HUES48 (cell line): ENCODE measurements at regions not wholly inside any gene's neighbourhood (a gene's known extent, or its start where the extent isn't known, plus 50 kb on each side); places are given as distances from the start of the nearest gene placed in this dataset.

Experiments used
- H3K27ac ChIP-seq: one replicate; pipeline ENCODE4 v1.7.0; 2013; ENCODE audit warnings: low read depth, low read length, inconsistent platforms
- H3K27me3 ChIP-seq: 2 replicates; pipeline ENCODE4 v1.6.1; 2013; ENCODE audit warnings: mild to moderate bottlenecking, low read length; ENCODE audit not compliant: control insufficient read depth, insufficient read depth
- H3K36me3 ChIP-seq: 2 replicates; pipeline ENCODE4 v1.6.1; 2013; ENCODE audit warnings: low read length; ENCODE audit not compliant: control insufficient read depth, insufficient read depth
- H3K4me1 ChIP-seq: 2 replicates; pipeline ENCODE4 v1.6.1; 2013; ENCODE audit warnings: mild to moderate bottlenecking, low read length; ENCODE audit not compliant: control insufficient read depth, insufficient read depth
- H3K4me3 ChIP-seq: 2 replicates; pipeline ENCODE4 v1.5.1; 2013; ENCODE audit warnings: mild to moderate bottlenecking, low read depth, low read length
- H3K9ac ChIP-seq: 2 replicates; pipeline ENCODE4 v1.6.1; 2013; ENCODE audit warnings: mild to moderate bottlenecking, low read depth, low read length, moderate library complexity
- H3K9me3 ChIP-seq: 2 replicates; pipeline ENCODE4 v1.6.1; 2013; ENCODE audit warnings: low read length; ENCODE audit not compliant: control insufficient read depth, insufficient read depth

DNA sequence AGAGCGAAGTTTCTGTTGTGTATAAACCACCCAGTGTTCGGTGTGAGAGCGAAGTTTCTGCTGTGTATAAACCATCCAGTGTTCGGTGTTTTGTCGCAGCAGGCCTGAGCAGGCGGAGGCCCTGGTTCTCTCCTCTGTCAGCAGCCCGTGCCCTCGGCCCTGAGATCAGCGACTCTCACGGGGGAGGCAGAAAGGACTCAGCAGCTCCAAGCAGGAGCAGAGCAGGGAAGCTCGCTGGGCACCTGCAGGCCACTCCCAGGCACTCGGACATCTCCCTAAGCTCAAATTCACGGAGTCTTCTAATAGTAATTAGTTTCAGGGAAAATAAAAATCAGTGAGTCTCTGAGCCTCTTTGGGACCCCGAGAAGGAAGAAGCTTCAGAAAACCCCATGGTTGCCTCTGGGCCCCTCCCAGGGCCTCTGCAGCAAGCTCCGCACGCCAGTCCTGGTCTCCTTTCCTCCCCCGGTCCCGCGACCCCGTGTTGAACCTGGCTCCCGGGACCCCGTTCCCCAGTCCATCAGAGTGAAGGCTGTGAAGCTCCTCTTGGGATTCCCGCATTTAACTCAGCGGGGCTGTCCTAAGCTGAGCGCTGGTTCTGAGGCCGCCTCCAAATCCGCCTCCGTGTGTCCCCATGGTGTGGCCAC lies 81.9 kb upstream of the ADAMTS2 start:
- H3K4me3 ChIP-seq, result no peak overlapping the region
- H3K27me3 ChIP-seq, result no peaks in the 10 kb centered on the region
- H3K27ac ChIP-seq, result no peak overlapping the region
- H3K36me3 ChIP-seq, result no peaks in the 10 kb centered on the region
- 0 out of 2 replicates have a peak, but pooled peaks cover 3% of the 10 kb centered on the region for H3K4me1 ChIP-seq
- no peak overlapping the region for H3K9ac ChIP-seq
- no peaks in the 10 kb centered on the region; the same call in 1 of the 2 replicates for H3K9me3 ChIP-seq

DNA sequence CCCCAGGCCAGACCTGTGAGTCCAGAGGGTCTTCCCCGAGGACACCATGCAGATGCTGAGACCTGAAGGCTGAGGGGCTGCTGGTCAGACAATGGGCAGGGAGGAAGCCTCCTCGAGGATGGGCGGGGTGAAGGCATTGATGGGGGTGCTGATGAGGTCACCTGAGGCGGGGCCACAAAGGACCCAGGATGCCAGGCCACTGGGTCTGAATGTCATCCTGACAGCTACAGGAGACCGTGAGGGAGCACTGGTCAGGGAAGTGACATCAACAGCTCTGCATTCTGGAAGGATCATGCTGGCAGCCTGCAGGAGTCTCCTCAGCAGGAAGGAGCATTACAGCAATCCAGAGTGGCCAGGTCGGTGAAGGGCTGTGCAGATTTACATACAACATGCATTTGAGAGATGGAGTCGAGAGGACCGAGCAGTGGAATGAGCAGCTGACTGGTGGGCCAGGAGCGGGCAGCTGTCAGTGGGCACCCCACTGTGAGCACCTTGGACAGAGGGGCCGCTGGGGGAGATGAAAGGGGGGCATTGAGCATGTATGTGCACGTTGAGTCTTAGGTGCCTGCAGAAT lies 77.7 kb upstream of the ADAMTS2 start:
- Histone ChIP-seq H3K4me3 (no peak overlapping the region), H3K27me3 (no peaks in the 10 kb centered on the region), H3K36me3 (no peaks in the 10 kb centered on the region), H3K9ac (no peak overlapping the region), H3K27ac (no peak overlapping the region), H3K4me1 (0 out of 2 replicates have a peak, but pooled peaks cover 3% of the 10 kb centered on the region), H3K9me3 (no peaks in the 10 kb centered on the region; the same call in 1 of the 2 replicates)

DNA sequence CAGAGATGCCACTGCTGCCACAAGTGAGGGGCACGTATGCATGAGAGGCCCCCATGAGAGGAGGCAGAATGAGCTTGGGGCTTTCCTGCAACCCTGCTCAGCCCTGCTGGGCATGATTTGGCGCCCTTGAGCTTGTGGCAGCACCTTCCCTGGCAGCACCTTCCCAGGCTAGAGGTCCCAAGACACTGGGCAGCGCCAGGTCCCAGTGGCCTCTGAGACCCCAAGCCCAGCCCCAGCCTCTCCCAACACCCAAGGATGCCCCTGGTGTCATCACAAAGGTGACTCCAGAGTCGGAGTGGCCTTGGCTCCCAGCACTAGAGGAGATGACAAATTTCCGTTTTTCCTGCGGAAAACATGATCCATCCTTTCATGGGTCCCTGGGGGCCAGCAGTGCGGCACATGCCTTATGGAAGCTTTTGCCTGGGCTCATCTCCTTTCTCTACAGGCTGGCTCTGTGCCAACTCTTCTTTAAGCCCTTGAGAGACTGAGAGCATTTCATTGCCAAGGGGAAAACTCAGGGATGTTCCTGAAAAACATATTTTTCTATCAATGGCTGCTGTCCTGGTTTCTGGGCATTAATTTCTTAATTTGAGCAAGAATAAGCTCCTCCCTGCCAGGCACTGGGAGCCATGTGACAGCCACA lies 77.1 kb upstream of the ADAMTS2 start:
- H3K27me3 ChIP-seq, result no peaks in the 10 kb centered on the region
- no peak overlapping the region for H3K9ac ChIP-seq
- H3K9me3 ChIP-seq, result no peaks in the 10 kb centered on the region; the same call in 1 of the 2 replicates
- no peak overlapping the region for H3K4me3 ChIP-seq
- 0 out of 2 replicates have a peak, but pooled peaks cover 3% of the 10 kb centered on the region for H3K4me1 ChIP-seq
- no peak overlapping the region for H3K27ac ChIP-seq
- H3K36me3 ChIP-seq, result no peaks in the 10 kb centered on the region

DNA sequence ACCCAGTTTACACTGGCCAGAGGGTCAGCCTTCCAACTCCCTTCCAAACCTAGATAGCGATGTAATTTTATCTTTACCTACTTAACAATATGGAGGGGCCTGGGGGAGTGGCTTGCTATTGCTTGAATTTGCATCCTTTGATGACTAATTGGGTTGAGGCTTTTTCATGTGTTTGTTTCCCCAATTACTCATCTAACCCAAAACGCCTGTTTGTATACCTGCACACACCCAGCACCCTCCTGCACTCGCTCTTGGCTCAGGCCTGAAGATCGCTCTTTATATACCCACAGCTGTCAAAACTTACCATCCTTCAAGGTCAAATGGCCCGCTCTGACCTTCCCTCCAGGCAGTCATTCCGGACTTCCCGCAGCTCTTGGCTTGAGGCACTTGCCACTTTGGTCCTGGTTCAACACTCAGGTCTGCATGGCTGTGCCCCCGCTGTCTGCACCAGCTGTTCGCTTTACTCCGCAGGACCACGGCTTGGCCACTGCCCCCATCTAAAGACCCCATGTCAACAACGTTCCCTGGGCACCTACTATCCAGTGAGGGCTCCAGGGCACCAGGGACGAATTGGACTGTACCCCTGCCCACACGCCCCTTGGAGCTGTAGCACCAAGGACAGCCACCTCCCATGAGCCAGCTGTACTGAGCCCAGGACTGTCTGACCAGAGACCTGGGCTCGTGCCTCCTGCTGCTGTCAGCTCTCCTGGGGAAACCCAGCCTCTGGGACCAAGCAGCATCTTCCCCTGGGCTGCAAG lies 76.1 kb upstream of the ADAMTS2 start:
- H3K4me1 ChIP-seq, result 0 out of 2 replicates have a peak, but pooled peaks cover 3% of the 10 kb centered on the region
- H3K9me3 ChIP-seq, result no peaks in the 10 kb centered on the region; the same call in 1 of the 2 replicates
- H3K9ac ChIP-seq, result no peak overlapping the region
- H3K4me3 ChIP-seq, result no peak overlapping the region
- no peak overlapping the region for H3K27ac ChIP-seq
- H3K36me3 ChIP-seq, result no peaks in the 10 kb centered on the region
- H3K27me3 ChIP-seq, result no peaks in the 10 kb centered on the region

GRCh38 chr5:179420476-179420875 lies 75.2 kb upstream of the ADAMTS2 start:
- H3K27me3 ChIP-seq, result no peaks in the 10 kb centered on the region
- no peaks in the 10 kb centered on the region; the same call in 1 of the 2 replicates for H3K9me3 ChIP-seq
- no peaks in the 10 kb centered on the region for H3K36me3 ChIP-seq
- H3K4me3 ChIP-seq, result no peak overlapping the region
- no peak overlapping the region for H3K9ac ChIP-seq
- no peak overlapping the region for H3K27ac ChIP-seq
- no peaks in the 10 kb centered on the region for H3K4me1 ChIP-seq

DNA sequence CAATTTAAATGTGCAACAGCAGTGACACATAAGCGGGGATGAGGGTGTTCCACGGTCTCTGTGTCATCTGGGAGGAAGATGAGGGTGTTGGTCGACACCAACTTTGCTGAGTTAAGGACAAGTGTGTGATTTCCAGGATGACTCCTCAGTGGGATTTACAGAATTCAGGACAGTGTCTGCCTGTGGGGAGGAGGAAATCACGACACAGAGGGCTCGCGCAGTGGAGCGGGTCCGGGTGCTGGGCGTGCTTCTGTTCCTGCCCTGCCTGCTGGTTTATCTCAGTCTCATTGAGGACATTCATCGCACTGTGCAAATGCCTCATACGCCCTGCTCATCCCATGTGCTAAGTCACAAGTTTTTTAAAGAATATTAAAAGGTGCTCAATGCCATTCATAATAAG lies 73.7 kb upstream of the ADAMTS2 start:
- H3K4me1 ChIP-seq, result no peaks in the 10 kb centered on the region
- no peak overlapping the region for H3K27ac ChIP-seq
- no peaks in the 10 kb centered on the region; the same call in 1 of the 2 replicates for H3K9me3 ChIP-seq
- H3K9ac ChIP-seq, result no peak overlapping the region
- no peaks in the 10 kb centered on the region for H3K27me3 ChIP-seq
- H3K4me3 ChIP-seq, result no peak overlapping the region
- H3K36me3 ChIP-seq, result no peaks in the 10 kb centered on the region

GRCh38 chr5:179417696-179418095 lies 72.4 kb upstream of the ADAMTS2 start:
- Histone ChIP-seq H3K9ac (no peak overlapping the region), H3K27ac (no peak overlapping the region), H3K36me3 (no peaks in the 10 kb centered on the region), H3K9me3 (no peaks in the 10 kb centered on the region), H3K27me3 (no peaks in the 10 kb centered on the region), H3K4me1 (no peaks in the 10 kb centered on the region), H3K4me3 (no peak overlapping the region)

DNA sequence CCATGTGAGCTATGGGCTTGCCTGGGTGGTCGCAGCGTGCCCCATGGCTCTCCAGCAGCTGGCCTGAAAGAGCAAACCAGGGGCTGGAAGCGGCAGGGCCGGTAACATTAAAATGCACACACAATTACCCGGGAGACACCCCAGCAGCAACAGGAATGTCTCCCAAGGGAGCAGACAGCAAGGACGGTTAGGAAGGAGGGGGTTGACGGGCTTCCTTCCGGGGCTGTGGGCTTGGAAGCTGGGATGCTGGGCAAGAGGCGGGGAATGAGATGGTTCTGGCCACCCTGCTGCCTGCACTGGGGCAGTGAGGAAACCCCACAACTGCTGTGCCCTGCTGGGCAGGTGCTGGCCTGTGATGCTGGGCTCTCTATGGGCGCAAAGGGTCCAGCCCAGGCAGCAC lies 71.8 kb upstream of the ADAMTS2 start:
- H3K4me1 ChIP-seq, result no peaks in the 10 kb centered on the region
- no peaks in the 10 kb centered on the region for H3K27me3 ChIP-seq
- no peaks in the 10 kb centered on the region for H3K9me3 ChIP-seq
- no peak overlapping the region for H3K4me3 ChIP-seq
- H3K27ac ChIP-seq, result no peak overlapping the region
- H3K9ac ChIP-seq, result no peak overlapping the region
- H3K36me3 ChIP-seq, result no peaks in the 10 kb centered on the region

GRCh38 chr5:179416114-179416822 lies 71.0 kb upstream of the ADAMTS2 start:
- no peak overlapping the region for H3K9ac ChIP-seq
- H3K27me3 ChIP-seq, result no peaks in the 10 kb centered on the region
- H3K36me3 ChIP-seq, result no peaks in the 10 kb centered on the region
- no peak overlapping the region for H3K27ac ChIP-seq
- no peaks in the 10 kb centered on the region for H3K4me1 ChIP-seq
- H3K9me3 ChIP-seq, result no peaks in the 10 kb centered on the region
- no peak overlapping the region for H3K4me3 ChIP-seq

DNA sequence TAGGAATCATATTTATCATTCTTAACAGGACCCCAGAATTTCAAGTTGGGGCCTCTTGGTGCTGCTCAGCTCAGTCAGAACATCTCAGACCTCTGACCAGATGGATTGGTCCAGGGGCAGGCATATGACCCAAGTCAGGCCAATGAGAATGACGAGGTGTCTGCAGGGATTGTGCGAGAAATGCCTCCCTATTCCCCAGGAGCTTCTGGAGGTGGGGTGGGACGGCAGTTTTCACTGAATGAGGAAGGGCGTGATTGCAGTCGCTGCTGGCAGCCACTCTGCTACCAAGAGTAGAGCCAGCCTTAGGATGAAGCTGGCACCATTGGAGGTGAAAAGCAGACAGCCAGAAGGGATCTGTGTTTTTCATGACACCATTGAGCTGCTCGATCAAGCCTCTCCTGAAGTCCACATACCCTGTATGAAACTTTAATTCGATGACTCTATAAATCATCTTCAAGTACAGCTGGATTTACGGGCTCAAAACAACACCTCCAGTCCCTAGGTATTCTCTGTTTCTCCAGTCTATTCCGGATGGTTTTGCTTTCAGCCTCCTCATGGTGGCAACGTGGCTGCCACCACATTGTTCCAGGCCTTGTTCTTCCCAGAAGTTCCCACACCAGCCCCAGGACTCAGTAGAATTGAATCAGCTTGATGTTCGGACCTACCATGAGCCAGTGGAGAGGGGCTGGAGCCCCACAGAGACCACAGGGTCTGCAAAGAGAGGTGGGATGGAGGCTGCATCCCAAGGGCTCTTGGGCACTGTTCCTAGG lies 70.2 kb upstream of the ADAMTS2 start:
- H3K9ac ChIP-seq, result no peak overlapping the region
- no peaks in the 10 kb centered on the region for H3K36me3 ChIP-seq
- H3K4me1 ChIP-seq, result no peaks in the 10 kb centered on the region
- H3K4me3 ChIP-seq, result no peak overlapping the region
- no peak overlapping the region for H3K27ac ChIP-seq
- H3K9me3 ChIP-seq, result no peaks in the 10 kb centered on the region
- no peaks in the 10 kb centered on the region for H3K27me3 ChIP-seq
